ENCODE measurements at regions not wholly inside any gene's neighbourhood (a gene's known extent, or its start where the extent isn't known, plus 50 kb on each side); places are given as distances from the start of the nearest gene placed in this dataset.
"Not testable (repeated sequence)": the region's sequence is repeated elsewhere in the genome, so short reads cannot be mapped to it uniquely, and the experiment has no call there.

GRCh38 chr3:137171834-137172603 lies 214.2 kb downstream of the IL20RB start:
- 89% methylated on average over 1 of the region's 5 CpGs; no CpG with 5 or more reads in 1 of the 2 experiments for WGBS, 2 experiments (ENCODE audit: insufficient coverage in 2 of 2)
- H3K4me1 ChIP-seq (ENCODE audit: control insufficient read depth, insufficient read depth, low read length, poor library complexity, severe bottlenecking) = peaks cover 2% of the 10 kb centered on the region

GRCh38 chr3:137172728-137173127 lies 214.9 kb downstream of the IL20RB start:
- H3K9me3 ChIP-seq (ENCODE audit: control insufficient read depth, low read length) = no peaks in the 10 kb centered on the region
- H3K4me3 ChIP-seq (ENCODE audit: extremely low read depth, insufficient read depth, low read length, poor library complexity, severe bottlenecking) = no peak overlapping the region
- no peaks in the 10 kb centered on the region for H3K36me3 ChIP-seq (ENCODE audit: control insufficient read depth, insufficient read depth, low read length)
- H3K4me1 ChIP-seq (ENCODE audit: control insufficient read depth, insufficient read depth, low read length, poor library complexity, severe bottlenecking) = peaks cover 2% of the 10 kb centered on the region
- 89% methylated on average over 1 of the region's 1 CpG; no CpG with 5 or more reads in 1 of the 2 experiments for WGBS, 2 experiments (ENCODE audit: insufficient coverage in 2 of 2)
- no peak overlapping the region for H3K27ac ChIP-seq (ENCODE audit: low read depth, low read length, severe bottlenecking)

More at GRCh38 chr3:137171834-137172603, 214.2 kb downstream of the IL20RB start:
- Histone ChIP-seq H3K9me3 (ENCODE audit: control insufficient read depth, low read length) (no peaks in the 10 kb centered on the region), H3K4me3 (ENCODE audit: extremely low read depth, insufficient read depth, low read length, poor library complexity, severe bottlenecking) (no peak overlapping the region), H3K27ac (ENCODE audit: low read depth, low read length, severe bottlenecking) (no peak overlapping the region), H3K36me3 (ENCODE audit: control insufficient read depth, insufficient read depth, low read length) (no peaks in the 10 kb centered on the region)

- Histone ChIP-seq H3K36me3 (ENCODE audit: control insufficient read depth, insufficient read depth, low read length) (no peaks in the 10 kb centered on the region), H3K4me1 (ENCODE audit: control insufficient read depth, insufficient read depth, low read length, poor library complexity, severe bottlenecking) (peaks cover 2% of the 10 kb centered on the region), H3K9me3 (ENCODE audit: control insufficient read depth, low read length) (no peaks in the 10 kb centered on the region), H3K4me3 (ENCODE audit: extremely low read depth, insufficient read depth, low read length, poor library complexity, severe bottlenecking) (no peak overlapping the region), H3K27ac (ENCODE audit: low read depth, low read length, severe bottlenecking) (no peak overlapping the region)
- 100% methylated on average over 1 of the region's 2 CpGs for WGBS, 2 experiments (ENCODE audit: insufficient coverage in 2 of 2)
Observed at GRCh38 chr3:137174514-137174913, 216.7 kb downstream of the IL20RB start.

- H3K4me1 ChIP-seq (ENCODE audit: control insufficient read depth, insufficient read depth, low read length, poor library complexity, severe bottlenecking) = no peaks in the 10 kb centered on the region
- no peaks in the 10 kb centered on the region for H3K9me3 ChIP-seq (ENCODE audit: control insufficient read depth, low read length)
- H3K4me3 ChIP-seq (ENCODE audit: extremely low read depth, insufficient read depth, low read length, poor library complexity, severe bottlenecking) = no peak overlapping the region
- no CpG with 5 or more reads among the region's 2 CpGs for WGBS, 2 experiments (ENCODE audit: insufficient coverage in 2 of 2)
- H3K27ac ChIP-seq (ENCODE audit: low read depth, low read length, severe bottlenecking) = no peak overlapping the region
- no peaks in the 10 kb centered on the region for H3K36me3 ChIP-seq (ENCODE audit: control insufficient read depth, insufficient read depth, low read length)
Observed at GRCh38 chr3:137180220-137180619, 222.4 kb downstream of the IL20RB start.

- H3K27ac ChIP-seq (ENCODE audit: low read depth, low read length, severe bottlenecking) = no peak overlapping the region
- no peaks in the 10 kb centered on the region for H3K36me3 ChIP-seq (ENCODE audit: control insufficient read depth, insufficient read depth, low read length)
- no peak overlapping the region for H3K4me3 ChIP-seq (ENCODE audit: extremely low read depth, insufficient read depth, low read length, poor library complexity, severe bottlenecking)
- WGBS, 2 experiments (ENCODE audit: insufficient coverage in 2 of 2) = 60 to 82% methylated on average over 2 to 5 of the region's 6 CpGs
- no peaks in the 10 kb centered on the region for H3K9me3 ChIP-seq (ENCODE audit: control insufficient read depth, low read length)
- no peaks in the 10 kb centered on the region for H3K4me1 ChIP-seq (ENCODE audit: control insufficient read depth, insufficient read depth, low read length, poor library complexity, severe bottlenecking)
Observed at GRCh38 chr3:137191133-137191923, 233.5 kb downstream of the IL20RB start.

GRCh38 chr3:137191951-137192350 lies 234.2 kb downstream of the IL20RB start:
- H3K27ac ChIP-seq (ENCODE audit: low read depth, low read length, severe bottlenecking) = no peak overlapping the region
- H3K36me3 ChIP-seq (ENCODE audit: control insufficient read depth, insufficient read depth, low read length) = no peaks in the 10 kb centered on the region
- no peaks in the 10 kb centered on the region for H3K9me3 ChIP-seq (ENCODE audit: control insufficient read depth, low read length)
- H3K4me3 ChIP-seq (ENCODE audit: extremely low read depth, insufficient read depth, low read length, poor library complexity, severe bottlenecking) = no peak overlapping the region
- 68 to 81% methylated on average over 2 to 5 of the region's 8 CpGs for WGBS, 2 experiments (ENCODE audit: insufficient coverage in 2 of 2)
- H3K4me1 ChIP-seq (ENCODE audit: control insufficient read depth, insufficient read depth, low read length, poor library complexity, severe bottlenecking) = no peaks in the 10 kb centered on the region

- H3K4me1 ChIP-seq (ENCODE audit: control insufficient read depth, insufficient read depth, low read length, poor library complexity, severe bottlenecking) = no peaks in the 10 kb centered on the region
- H3K27ac ChIP-seq (ENCODE audit: low read depth, low read length, severe bottlenecking) = no peak overlapping the region
- 60 to 67% methylated on average over 3 to 4 of the region's 4 CpGs for WGBS, 2 experiments (ENCODE audit: insufficient coverage in 2 of 2)
- H3K4me3 ChIP-seq (ENCODE audit: extremely low read depth, insufficient read depth, low read length, poor library complexity, severe bottlenecking) = no peak overlapping the region
- no peaks in the 10 kb centered on the region for H3K36me3 ChIP-seq (ENCODE audit: control insufficient read depth, insufficient read depth, low read length)
- H3K9me3 ChIP-seq (ENCODE audit: control insufficient read depth, low read length) = no peaks in the 10 kb centered on the region
Observed at GRCh38 chr3:137194301-137194700, 236.5 kb downstream of the IL20RB start.

GRCh38 chr3:137198374-137198773 lies 240.6 kb downstream of the IL20RB start:
- H3K9me3 ChIP-seq (ENCODE audit: control insufficient read depth, low read length); H3K4me1 ChIP-seq (ENCODE audit: control insufficient read depth, insufficient read depth, low read length, poor library complexity, severe bottlenecking); H3K4me3 ChIP-seq (ENCODE audit: extremely low read depth, insufficient read depth, low read length, poor library complexity, severe bottlenecking); H3K36me3 ChIP-seq (ENCODE audit: control insufficient read depth, insufficient read depth, low read length); H3K27ac ChIP-seq (ENCODE audit: low read depth, low read length, severe bottlenecking): not testable (repeated sequence)
- 90 to 98% methylated on average over 2 to 16 of the region's 32 CpGs for WGBS, 2 experiments (ENCODE audit: insufficient coverage in 2 of 2)

- Histone ChIP-seq H3K4me1 (ENCODE audit: control insufficient read depth, insufficient read depth, low read length, poor library complexity, severe bottlenecking) (no peaks in the 10 kb centered on the region), H3K27ac (ENCODE audit: low read depth, low read length, severe bottlenecking) (no peak overlapping the region), H3K9me3 (ENCODE audit: control insufficient read depth, low read length) (no peaks in the 10 kb centered on the region), H3K36me3 (ENCODE audit: control insufficient read depth, insufficient read depth, low read length) (no peaks in the 10 kb centered on the region), H3K4me3 (ENCODE audit: extremely low read depth, insufficient read depth, low read length, poor library complexity, severe bottlenecking) (no peak overlapping the region)
Observed at GRCh38 chr3:137199678-137200077, 241.9 kb downstream of the IL20RB start.

GRCh38 chr3:137201066-137201465 lies 243.3 kb downstream of the IL20RB start:
- WGBS, 2 experiments (ENCODE audit: insufficient coverage in 2 of 2) = no CpG with 5 or more reads among the region's 3 CpGs
- H3K4me3 ChIP-seq (ENCODE audit: extremely low read depth, insufficient read depth, low read length, poor library complexity, severe bottlenecking) = no peak overlapping the region
- H3K36me3 ChIP-seq (ENCODE audit: control insufficient read depth, insufficient read depth, low read length) = no peaks in the 10 kb centered on the region
- no peaks in the 10 kb centered on the region for H3K9me3 ChIP-seq (ENCODE audit: control insufficient read depth, low read length)
- H3K27ac ChIP-seq (ENCODE audit: low read depth, low read length, severe bottlenecking) = no peak overlapping the region
- H3K4me1 ChIP-seq (ENCODE audit: control insufficient read depth, insufficient read depth, low read length, poor library complexity, severe bottlenecking) = peaks cover 5% of the 10 kb centered on the region

- Histone ChIP-seq H3K4me1 (ENCODE audit: control insufficient read depth, insufficient read depth, low read length, poor library complexity, severe bottlenecking) (peaks cover 5% of the 10 kb centered on the region), H3K9me3 (ENCODE audit: control insufficient read depth, low read length) (no peaks in the 10 kb centered on the region), H3K4me3 (ENCODE audit: extremely low read depth, insufficient read depth, low read length, poor library complexity, severe bottlenecking) (no peak overlapping the region), H3K36me3 (ENCODE audit: control insufficient read depth, insufficient read depth, low read length) (no peaks in the 10 kb centered on the region), H3K27ac (ENCODE audit: low read depth, low read length, severe bottlenecking) (no peak overlapping the region)
- 90 to 96% methylated on average over 5 of the region's 5 CpGs for WGBS, 2 experiments (ENCODE audit: insufficient coverage in 2 of 2)
Observed at GRCh38 chr3:137202941-137203340, 245.2 kb downstream of the IL20RB start.
